ENCODE measurements at regions not wholly inside any gene's neighbourhood (a gene's known extent, or its start where the extent isn't known, plus 50 kb on each side); places are given as distances from the start of the nearest gene placed in this dataset.

DNA sequence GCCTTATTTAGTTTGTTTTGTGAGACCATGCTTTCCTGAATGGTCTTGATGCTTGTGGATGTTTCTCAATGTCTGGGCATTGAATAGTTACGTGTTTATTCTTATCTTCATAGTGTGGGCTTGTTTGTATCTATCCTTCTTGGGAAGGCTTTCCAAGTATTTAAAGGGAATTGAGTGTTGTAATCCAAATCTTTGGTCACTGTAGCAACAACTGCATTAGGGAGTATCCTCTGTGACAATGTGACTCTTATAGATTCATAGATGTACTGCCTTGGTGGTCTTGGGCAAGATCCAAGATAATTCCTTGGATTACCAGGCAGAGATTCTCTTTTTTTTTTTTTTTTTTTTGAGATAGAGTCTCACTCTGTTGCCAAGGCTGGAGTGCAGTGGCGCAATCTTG lies 598.4 kb downstream of the CBLN4 start:
- H3K9ac ChIP-seq (ENCODE audit: control insufficient read depth, insufficient read depth, low read length), result no peak overlapping the region
- H3K4me2 ChIP-seq (ENCODE audit: control insufficient read depth, insufficient read depth), result no peak overlapping the region
- intact Hi-C loops (cut with micrococcal nuclease; ENCODE audit: unreplicated experiment), result no loop called here
- ChIA-PET CTCF (no interaction called here), SMC1A (ENCODE audit: uncharacterized antibody, unreplicated experiment) (no interaction called here), RAD21 (ENCODE audit: unreplicated experiment) (no interaction called here), POLR2A (no interaction called here)
- H4K20me1 ChIP-seq (ENCODE audit: control insufficient read depth, insufficient read depth), result no peaks in the 10 kb centered on the region
- H3K79me2 ChIP-seq (ENCODE audit: control insufficient read depth, insufficient read depth, low read length), result no peaks in the 10 kb centered on the region
- no peak for DNase-seq (ENCODE audit: low read depth, low spot score)
- ATAC-seq, result no peak
- WGBS (ENCODE audit: insufficient coverage, insufficient replicate concordance, low lambda C conversion rate, missing lambda C conversion rate), result 10% methylated on average over 2 of the region's 2 CpGs
- H3K27me3 ChIP-seq (replicated peaks in 1 of 2; ENCODE audit: control insufficient read depth in 2 of 2, insufficient read depth in 2 of 2, low read length in 1 of 2), result no peaks in the 10 kb centered on the region
- no peaks in the 10 kb centered on the region for H3K4me1 ChIP-seq (ENCODE audit: control insufficient read depth, insufficient read depth, low read length)
- no peak overlapping the region for H2AFZ ChIP-seq (ENCODE audit: control insufficient read depth, low read depth, low read length)
- H3K9me3 ChIP-seq (replicated peaks; ENCODE audit: control insufficient read depth, insufficient read depth, low read length), result no peaks in the 10 kb centered on the region; the same call in 2 of the 3 replicates
- in situ Hi-C loops (cut with MboI), result no loop called here
- no peaks in the 10 kb centered on the region for H3K36me3 ChIP-seq (ENCODE audit: control insufficient read depth in 2 of 2, insufficient read depth in 2 of 2, low read length in 1 of 2)
- no TSS peak for BruUV-seq (replicated peaks)
- FAIRE-seq, result no peak
- H3K4me3 ChIP-seq, result no peak overlapping the region
- no peak overlapping the region for H3K27ac ChIP-seq (ENCODE audit: control insufficient read depth, insufficient read depth)
- TF ChIP-seq USF2 (IDR thresholded peaks at IDR 0.05; ENCODE audit: borderline replicate concordance, low read depth, low read length), result no peak
- no peak for TF ChIP-seq BHLHE40 (IDR thresholded peaks at IDR 0.05; ENCODE audit: borderline replicate concordance in 1 of 2, low read depth in 2 of 2, low read length in 1 of 2)
- no peak for TF ChIP-seq MEF2A (IDR thresholded peaks at IDR 0.05; ENCODE audit: insufficient read depth, low read depth, low read length)
- no peak for TF ChIP-seq LARP7 (IDR thresholded peaks at IDR 0.05)
- no peak for TF ChIP-seq ZNF592 (IDR thresholded peaks at IDR 0.05)
- TF ChIP-seq RFX5 (IDR thresholded peaks at IDR 0.05; ENCODE audit: low read depth, low read length), result no peak
- TF ChIP-seq MTA2 (IDR thresholded peaks at IDR 0.05; ENCODE audit: low read depth), result no peak
- no peak for TF ChIP-seq JUNB (IDR thresholded peaks at IDR 0.05)
- TF ChIP-seq MEF2B (IDR thresholded peaks at IDR 0.05; ENCODE audit: partially characterized antibody, poor library complexity, severe bottlenecking), result no peak
- TF ChIP-seq FOXK2 (IDR thresholded peaks at IDR 0.05), result no peak
- no peak for TF ChIP-seq RAD51 (IDR thresholded peaks at IDR 0.05)
- TF ChIP-seq NRF1 (conservative IDR thresholded peaks at IDR 0.05; ENCODE audit: low read depth, low read length), result no peak
- no peak for TF ChIP-seq ZNF687 (IDR thresholded peaks at IDR 0.05)
- TF ChIP-seq ZNF217 (IDR thresholded peaks at IDR 0.05), result no peak
- TF ChIP-seq, protein P1, sequence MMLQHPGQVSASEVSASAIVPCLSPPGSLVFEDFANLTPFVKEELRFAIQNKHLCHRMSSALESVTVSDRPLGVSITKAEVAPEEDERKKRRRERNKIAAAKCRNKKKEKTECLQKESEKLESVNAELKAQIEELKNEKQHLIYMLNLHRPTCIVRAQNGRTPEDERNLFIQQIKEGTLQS (IDR thresholded peaks at IDR 0.05; ENCODE audit: borderline replicate concordance, extremely low read depth, low read depth, low read length), result no peak
- no peak for TF ChIP-seq ZSCAN29 (IDR thresholded peaks at IDR 0.05)

All from GM12878 (cell line).